NCI-H1092 (cell line): ENCODE measurements at regions not wholly inside any gene's neighbourhood (a gene's known extent, or its start where the extent isn't known, plus 50 kb on each side); places are given as distances from the start of the nearest gene placed in this dataset.
A peak's percentile ranks its signal among the peaks of the same experiment; 100 is the strongest.
"Not testable (repeated sequence)": the region's sequence is repeated elsewhere in the genome, so short reads cannot be mapped to it uniquely, and the experiment has no call there.

Source experiments
- DNase-seq: peaks from one replicate; lab custom pipeline; 2025; lab: John Stamatoyannopoulos, UW

GRCh38 chr4:152063621-152064240, 302.9 kb upstream of the GATB start:
- peak; percentile 46 for DNase-seq

GRCh38 chr4:152062936-152063620, 302.3 kb upstream of the GATB start:
- no peak for DNase-seq

GRCh38 chr4:152054731-152055130, 293.9 kb upstream of the GATB start:
- DNase-seq, result no peak

- no peak for DNase-seq
These were observed 291.7 kb upstream of the GATB start for GRCh38 chr4:152052451-152053057.

GRCh38 chr4:152051332-152051731, 290.5 kb upstream of the GATB start:
- not testable (repeated sequence) for DNase-seq

GRCh38 chr4:152050106-152050505, 289.3 kb upstream of the GATB start:
- no peak for DNase-seq

GRCh38 chr4:152047451-152047850, 286.6 kb upstream of the GATB start:
- no peak for DNase-seq

- no peak for DNase-seq
These were observed 285.2 kb upstream of the GATB start for GRCh38 chr4:152045807-152046571.

- DNase-seq, result no peak
These were observed 284.6 kb upstream of the GATB start for GRCh38 chr4:152045449-152045806.

GRCh38 chr4:152044331-152045036, 283.7 kb upstream of the GATB start:
- DNase-seq, result no peak

GRCh38 chr4:152041295-152041694, 280.5 kb upstream of the GATB start:
- DNase-seq, result no peak

GRCh38 chr4:152039691-152040090, 278.9 kb upstream of the GATB start:
- no peak for DNase-seq

- no peak for DNase-seq
These were observed 278.2 kb upstream of the GATB start for GRCh38 chr4:152039023-152039481.

GRCh38 chr4:152038238-152038637, 277.4 kb upstream of the GATB start:
- no peak for DNase-seq

- DNase-seq, result no peak
These were observed 276.6 kb upstream of the GATB start for GRCh38 chr4:152037435-152037834.

- DNase-seq, result no peak
These were observed 272.8 kb upstream of the GATB start for GRCh38 chr4:152033621-152034020.

GRCh38 chr4:152032722-152033131, 271.9 kb upstream of the GATB start:
- DNase-seq, result no peak

- no peak for DNase-seq
These were observed 268.8 kb upstream of the GATB start for GRCh38 chr4:152029631-152030030.

GRCh38 chr4:152028131-152028530, 267.3 kb upstream of the GATB start:
- no peak for DNase-seq

GRCh38 chr4:152024881-152025280, 264.1 kb upstream of the GATB start:
- DNase-seq, result no peak

GRCh38 chr4:152023674-152024073, 262.9 kb upstream of the GATB start:
- DNase-seq, result no peak

GRCh38 chr4:152022543-152022942, 261.7 kb upstream of the GATB start:
- no peak for DNase-seq
